SKM-1 treated with dmso at 0.1 percent for 144 hours (cell line): ENCODE measurements at regions not wholly inside any gene's neighbourhood (a gene's known extent, or its start where the extent isn't known, plus 50 kb on each side); places are given as distances from the start of the nearest gene placed in this dataset.
"Not testable (repeated sequence)": the region's sequence is repeated elsewhere in the genome, so short reads cannot be mapped to it uniquely, and the experiment has no call there.

Experiments
- DNase-seq: peaks from one replicate; lab custom pipeline; 2025; ENCODE audit not compliant: unreplicated experiment; lab: John Stamatoyannopoulos, UW

DNA sequence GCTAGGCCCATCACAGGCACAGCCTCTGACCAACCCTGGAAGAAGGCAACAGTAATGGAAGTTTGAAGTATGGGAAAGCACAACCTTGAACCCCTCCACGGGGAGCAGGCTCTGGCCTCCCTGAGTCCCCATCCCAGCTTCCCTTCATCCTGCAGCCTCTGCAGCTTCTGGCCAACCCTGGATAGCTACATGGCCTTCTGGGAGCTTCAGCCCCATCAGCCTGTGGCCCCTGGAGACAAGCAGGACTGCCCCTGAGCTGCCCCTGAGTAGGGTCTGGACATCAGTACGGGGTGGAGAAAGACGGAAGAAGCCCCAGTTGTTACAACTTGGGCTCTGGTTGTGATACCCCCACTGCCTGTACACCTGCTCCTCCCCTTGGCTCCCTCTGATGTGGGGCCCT, 113.8 kb upstream of the CD82 start:
- no peak for DNase-seq

DNA sequence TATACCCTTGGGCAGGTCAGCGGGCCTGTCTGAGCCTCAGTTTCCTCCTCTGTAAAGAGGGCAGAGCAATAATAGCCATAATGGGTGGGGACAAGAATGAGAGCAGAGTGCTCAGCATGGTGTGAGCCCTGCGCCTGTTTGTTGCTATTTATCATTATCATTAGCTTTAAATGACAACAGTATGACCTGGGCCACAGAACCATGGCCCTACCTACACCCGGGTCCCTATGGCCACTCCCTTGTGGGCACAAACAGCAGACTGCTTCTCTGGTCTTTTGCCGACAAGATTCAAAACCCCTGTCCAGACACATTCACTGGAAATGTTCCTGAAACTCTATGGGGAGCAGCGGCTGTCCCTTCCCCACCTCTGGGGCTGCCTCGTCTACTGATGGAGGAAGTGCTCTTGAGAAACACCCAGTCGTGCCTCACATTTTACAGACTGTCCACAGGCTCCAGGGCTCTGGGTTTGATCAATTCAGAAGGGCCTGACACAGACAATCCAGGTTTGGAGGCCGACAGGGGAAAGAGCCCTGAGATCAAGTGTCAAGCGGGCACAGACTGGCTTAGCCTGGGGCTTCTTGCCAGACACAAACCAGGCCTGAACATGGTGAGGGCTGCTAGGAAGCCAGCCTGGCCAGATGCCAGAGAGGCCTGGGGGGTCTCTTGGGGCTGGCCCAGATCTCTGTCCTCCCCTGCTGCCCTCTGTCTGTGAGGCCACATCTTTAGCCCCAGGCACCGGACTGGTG, 112.5 kb upstream of the CD82 start:
- no peak for DNase-seq

GRCh38 chr11:44453871-44454270, 111.6 kb upstream of the CD82 start:
- DNase-seq: no peak

DNA sequence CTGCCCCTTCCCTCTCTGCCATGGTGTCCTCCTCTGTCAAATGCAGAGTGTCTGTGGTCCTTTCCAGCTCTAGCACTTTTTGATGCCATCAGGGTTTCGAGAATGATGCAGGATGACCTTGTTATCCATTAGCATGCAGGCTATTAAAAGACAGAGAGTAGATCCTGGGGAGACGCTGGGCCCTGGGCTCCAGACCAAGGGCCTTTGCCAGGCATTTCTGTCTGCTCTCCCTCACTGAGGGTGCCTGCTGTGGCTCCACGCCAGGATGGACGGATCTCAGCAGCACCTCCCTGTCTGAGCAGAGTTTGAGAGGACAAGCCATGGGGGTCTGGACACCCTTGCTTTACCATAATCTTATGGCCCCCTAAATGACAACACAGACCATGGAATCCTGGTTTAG, 110.8 kb upstream of the CD82 start:
- no peak for DNase-seq

DNA sequence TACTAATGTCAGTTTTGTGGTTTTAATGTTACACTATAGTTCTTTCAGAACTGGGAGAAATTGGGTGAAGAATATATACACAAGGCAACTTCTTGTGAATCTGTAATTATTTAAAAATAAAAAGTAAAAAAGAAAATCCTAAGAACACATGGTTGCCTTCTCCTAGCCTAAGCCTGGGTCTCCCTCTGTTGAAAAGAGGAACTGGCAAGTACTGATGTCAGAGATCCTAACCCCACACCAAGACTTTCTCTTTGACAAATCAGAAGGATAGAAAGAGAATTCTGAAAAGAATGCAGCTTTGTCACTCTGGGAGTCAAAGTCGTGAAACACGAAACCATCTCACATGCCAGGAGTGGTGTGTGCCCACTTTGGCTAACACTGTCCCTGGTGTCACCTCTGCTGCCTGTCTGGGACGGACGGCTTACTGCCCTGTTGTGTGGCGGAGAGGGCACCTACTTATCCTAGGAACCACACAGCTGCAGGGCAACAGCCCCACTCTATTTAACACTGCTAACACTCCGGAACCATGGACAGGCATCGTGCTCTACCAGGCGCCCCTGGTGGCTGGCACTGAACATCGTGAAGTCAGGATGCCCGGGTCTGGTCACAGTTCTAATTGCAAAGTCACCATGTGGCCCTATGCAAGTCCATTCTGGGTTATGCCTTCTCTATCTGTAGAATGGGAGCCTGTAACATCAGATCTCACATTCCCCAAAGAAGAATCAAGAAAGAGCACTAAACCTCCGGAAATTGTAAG, 108.7 kb upstream of the CD82 start:
- DNase-seq: no peak

- no peak for DNase-seq
Measured at GRCh38 chr11:44457862-44458261, 107.6 kb upstream of the CD82 start.

DNA sequence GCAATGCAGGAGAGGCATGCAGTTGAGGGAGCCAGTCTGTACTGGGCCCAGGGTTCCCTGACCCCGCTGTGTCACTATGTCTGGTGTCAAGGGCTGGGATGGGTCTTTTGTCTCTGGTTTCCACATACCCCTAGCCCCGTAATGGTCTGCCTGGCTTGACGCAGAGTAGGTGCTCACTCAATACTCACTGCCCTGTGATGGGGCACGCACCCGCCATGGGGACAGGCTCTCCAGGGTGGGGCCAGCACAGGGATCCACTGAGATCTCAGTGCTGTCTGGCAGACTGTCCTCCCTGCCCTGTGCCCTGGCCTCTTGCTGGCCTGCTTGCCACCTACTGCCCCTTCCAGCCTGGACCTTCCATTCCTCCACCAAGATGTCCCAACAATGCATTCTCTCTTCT, 101.7 kb upstream of the CD82 start:
- DNase-seq: no peak

- no peak for DNase-seq
Measured at GRCh38 chr11:44464741-44465140, 100.7 kb upstream of the CD82 start.

GRCh38 chr11:44466531-44467205, 98.8 kb upstream of the CD82 start:
- DNase-seq: no peak

GRCh38 chr11:44467413-44467812, 98.0 kb upstream of the CD82 start:
- no peak for DNase-seq

GRCh38 chr11:44467931-44468330, 97.5 kb upstream of the CD82 start:
- no peak for DNase-seq

GRCh38 chr11:44468345-44468988, 97.0 kb upstream of the CD82 start:
- no peak for DNase-seq

GRCh38 chr11:44469412-44469811, 96.1 kb upstream of the CD82 start:
- no peak for DNase-seq

GRCh38 chr11:44470854-44471253, 94.6 kb upstream of the CD82 start:
- no peak for DNase-seq

GRCh38 chr11:44471603-44472002, 93.9 kb upstream of the CD82 start:
- no peak for DNase-seq

DNA sequence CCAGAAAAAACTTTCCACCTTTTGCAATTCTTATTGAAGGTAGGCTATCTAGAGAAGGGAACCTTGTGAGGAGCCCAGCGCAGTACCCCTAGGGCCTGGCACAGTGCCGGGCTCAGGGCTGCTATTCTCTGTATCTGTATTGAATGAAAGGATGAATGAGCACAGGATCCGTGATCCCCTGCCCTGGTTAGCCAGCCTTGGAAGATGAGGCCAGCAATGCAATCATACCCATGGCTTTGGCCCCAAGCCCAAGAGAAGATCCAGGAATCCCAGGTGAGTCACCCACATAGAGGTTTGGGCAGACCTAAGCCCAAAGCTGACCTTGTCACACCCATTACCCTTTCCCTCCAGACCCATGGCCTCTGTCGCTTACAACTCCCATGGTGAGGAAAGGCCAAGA, 92.5 kb upstream of the CD82 start:
- no peak for DNase-seq

DNA sequence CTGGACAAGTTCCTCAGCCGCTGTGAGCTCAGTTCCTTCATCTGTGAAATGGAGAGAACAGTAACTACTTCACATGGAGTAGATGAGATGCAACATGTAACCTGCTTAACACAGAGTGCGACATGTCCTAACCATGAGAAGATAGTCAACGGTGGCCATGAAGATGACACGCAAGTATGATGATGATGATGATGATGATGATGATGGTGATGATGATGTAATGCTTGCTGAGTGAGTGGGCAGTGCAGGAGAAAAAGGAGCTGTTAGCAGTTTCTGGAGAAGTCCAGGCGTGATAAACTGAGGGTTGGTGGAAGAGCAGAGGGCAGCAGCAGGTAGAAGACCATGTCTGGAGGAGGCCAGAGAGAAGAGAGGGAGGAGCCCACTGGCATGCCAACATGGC, 90.8 kb upstream of the CD82 start:
- no peak for DNase-seq

GRCh38 chr11:44475114-44475686, 90.3 kb upstream of the CD82 start:
- DNase-seq: no peak

GRCh38 chr11:44482338-44482737, 83.1 kb upstream of the CD82 start:
- DNase-seq: not testable (repeated sequence)

DNA sequence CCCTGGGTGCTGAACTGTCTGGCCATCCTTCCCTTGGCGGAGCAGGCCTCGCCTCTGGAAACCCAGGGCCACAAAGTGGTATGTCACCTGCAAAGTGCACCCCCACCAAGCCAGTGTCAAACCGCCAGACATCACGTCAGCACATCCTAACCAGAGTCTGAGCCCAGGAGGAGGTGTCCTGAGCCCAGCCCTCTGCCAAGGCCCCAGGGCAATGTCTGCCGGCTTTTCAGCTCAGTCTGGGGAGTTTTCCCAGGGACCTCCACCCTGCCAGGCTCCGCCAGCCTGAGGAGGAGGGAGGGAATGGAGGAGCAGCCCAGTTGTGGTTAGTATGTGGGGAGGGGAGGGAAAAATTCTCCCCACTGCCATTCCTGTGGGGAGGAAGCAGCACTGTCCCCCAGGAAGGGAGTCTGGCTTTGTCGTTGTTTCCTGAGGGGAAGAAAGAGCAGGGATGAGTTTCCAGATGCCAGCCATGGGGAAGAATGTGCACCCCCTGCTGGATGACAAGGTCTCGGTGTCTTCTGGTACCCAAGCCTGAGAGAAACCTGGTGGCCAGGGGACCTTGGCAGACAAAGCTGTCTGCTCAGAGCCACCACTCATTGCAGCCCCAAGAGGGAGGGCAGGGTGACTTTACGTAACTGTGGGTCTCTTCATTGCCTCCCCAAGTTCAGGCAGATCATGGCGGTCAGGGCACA, 81.4 kb upstream of the CD82 start:
- DNase-seq: peak; percentile 4
